Gastrocnemius medialis (tissue), 4 donors: ENCODE measurements at regions not wholly inside any gene's neighbourhood (a gene's known extent, or its start where the extent isn't known, plus 50 kb on each side); places are given as distances from the start of the nearest gene placed in this dataset.

Experiments
- POLR2A ChIP-seq, 2 donors: fragments of 450-650 bp; IDR thresholded peaks; one replicate each; pipeline ENCODE4 v1.6.1; 2017; ENCODE audit warnings: antibody characterized with exemption in 2 of 2, mild to moderate bottlenecking in 2 of 2, moderate library complexity in 2 of 2
- TF ChIP-seq, protein P1 (sequence below), 5 experiments: fragments of 450-650 bp in 3 of 5; fragments of 200-600 bp in 2 of 5; sonication (generic) in 2 of 5; IDR thresholded peaks in 4 of 5; conservative IDR thresholded peaks in 1 of 5; 1 replicate in 4 of 5; 2 replicates in 1 of 5; pipeline ENCODE4 v1.5.1; 2016 to 2019; ENCODE audit warnings: antibody characterized with exemption in 5 of 5, mild to moderate bottlenecking in 3 of 5, moderate library complexity in 3 of 5

DNA sequence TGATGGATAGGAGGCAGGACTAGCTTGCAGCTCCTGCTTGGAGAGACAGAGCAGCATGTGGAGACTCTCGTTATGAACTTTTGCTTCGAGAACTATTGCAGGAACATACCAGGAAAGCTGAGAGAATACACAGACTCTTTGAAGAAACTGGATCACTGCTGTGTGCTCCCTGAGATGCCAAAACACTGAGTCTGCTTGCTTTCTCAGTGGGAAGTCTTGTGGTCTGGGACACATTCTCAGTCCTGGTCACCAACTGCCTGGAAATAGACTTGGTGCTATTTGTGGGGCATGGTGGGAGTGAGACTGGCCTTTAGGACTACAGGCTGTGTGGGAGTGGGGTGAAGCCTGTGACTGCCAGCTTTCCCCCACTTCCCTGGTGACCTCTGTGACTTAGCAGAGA, 252.6 kb downstream of the MED10 start:
- TF ChIP-seq POLR2A (IDR thresholded peaks at IDR 0.05), result no peak
- TF ChIP-seq, protein P1, sequence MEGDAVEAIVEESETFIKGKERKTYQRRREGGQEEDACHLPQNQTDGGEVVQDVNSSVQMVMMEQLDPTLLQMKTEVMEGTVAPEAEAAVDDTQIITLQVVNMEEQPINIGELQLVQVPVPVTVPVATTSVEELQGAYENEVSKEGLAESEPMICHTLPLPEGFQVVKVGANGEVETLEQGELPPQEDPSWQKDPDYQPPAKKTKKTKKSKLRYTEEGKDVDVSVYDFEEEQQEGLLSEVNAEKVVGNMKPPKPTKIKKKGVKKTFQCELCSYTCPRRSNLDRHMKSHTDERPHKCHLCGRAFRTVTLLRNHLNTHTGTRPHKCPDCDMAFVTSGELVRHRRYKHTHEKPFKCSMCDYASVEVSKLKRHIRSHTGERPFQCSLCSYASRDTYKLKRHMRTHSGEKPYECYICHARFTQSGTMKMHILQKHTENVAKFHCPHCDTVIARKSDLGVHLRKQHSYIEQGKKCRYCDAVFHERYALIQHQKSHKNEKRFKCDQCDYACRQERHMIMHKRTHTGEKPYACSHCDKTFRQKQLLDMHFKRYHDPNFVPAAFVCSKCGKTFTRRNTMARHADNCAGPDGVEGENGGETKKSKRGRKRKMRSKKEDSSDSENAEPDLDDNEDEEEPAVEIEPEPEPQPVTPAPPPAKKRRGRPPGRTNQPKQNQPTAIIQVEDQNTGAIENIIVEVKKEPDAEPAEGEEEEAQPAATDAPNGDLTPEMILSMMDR (IDR thresholded peaks at IDR 0.05 in 4 of 5, conservative IDR thresholded peaks at IDR 0.05 in 1 of 5), result no peak
